GM12878 (cell line): ENCODE measurements at regions not wholly inside any gene's neighbourhood (a gene's known extent, or its start where the extent isn't known, plus 50 kb on each side); places are given as distances from the start of the nearest gene placed in this dataset.

Experiments used
- CEBPB ChIP-seq, 2 experiments: fragments of 150-350 bp in 1 of 2; IDR thresholded peaks; 2 replicates each; pipeline ENCODE4 v1.6.1; 2012 to 2014; ENCODE audit warnings: low read depth in 2 of 2, low read length in 2 of 2, borderline replicate concordance in 1 of 2, inconsistent platforms in 1 of 2
- ESRRA ChIP-seq: IDR thresholded peaks from 2 replicates; pipeline ENCODE4 v1.6.1; 2012; ENCODE audit warnings: mild to moderate bottlenecking, low read length, improper control_type of control experiment
- FOXM1 ChIP-seq: IDR thresholded peaks from 2 replicates; pipeline ENCODE4 v1.6.1; 2012; ENCODE audit warnings: low read depth, mild to moderate bottlenecking, inconsistent platforms, low read length, moderate library complexity
- RAD21 ChIP-seq: IDR thresholded peaks from 2 replicates; pipeline ENCODE4 v1.6.1; 2011; ENCODE audit warnings: mild to moderate bottlenecking, low read depth, low read length, moderate library complexity; ENCODE audit not compliant: insufficient read depth
- SREBF1 ChIP-seq: IDR thresholded peaks from 2 replicates; pipeline ENCODE4 v1.6.1; 2012; ENCODE audit warnings: mild to moderate bottlenecking, low read length
- SREBF2 ChIP-seq: IDR thresholded peaks from 2 replicates; pipeline ENCODE4 v1.6.1; 2012; ENCODE audit warnings: mild to moderate bottlenecking, low read length
- TARDBP ChIP-seq: IDR thresholded peaks from 2 replicates; pipeline ENCODE4 v1.6.1; 2016; ENCODE audit warnings: borderline replicate concordance
- ZNF217 ChIP-seq: fragments of 450-650 bp; IDR thresholded peaks from 2 replicates; pipeline ENCODE4 v1.6.1; 2017; ENCODE audit warnings: antibody characterized with exemption, mild to moderate bottlenecking
- TF ChIP-seq, protein P1 (sequence below): IDR thresholded peaks from 2 replicates; pipeline ENCODE4 v1.6.1; 2012; ENCODE audit warnings: low read length, inconsistent platforms
- TF ChIP-seq, protein P2 (sequence below): fragments of 450-650 bp; IDR thresholded peaks from 2 replicates; pipeline ENCODE4 v1.6.1; 2018; ENCODE audit warnings: mild to moderate bottlenecking, low read depth, moderate library complexity; ENCODE audit not compliant: partially characterized antibody
- TF ChIP-seq, protein P3 (sequence below): IDR thresholded peaks from 2 replicates; pipeline ENCODE4 v1.6.1; 2012; ENCODE audit warnings: low read depth, low read length, improper control_type of control experiment

DNA sequence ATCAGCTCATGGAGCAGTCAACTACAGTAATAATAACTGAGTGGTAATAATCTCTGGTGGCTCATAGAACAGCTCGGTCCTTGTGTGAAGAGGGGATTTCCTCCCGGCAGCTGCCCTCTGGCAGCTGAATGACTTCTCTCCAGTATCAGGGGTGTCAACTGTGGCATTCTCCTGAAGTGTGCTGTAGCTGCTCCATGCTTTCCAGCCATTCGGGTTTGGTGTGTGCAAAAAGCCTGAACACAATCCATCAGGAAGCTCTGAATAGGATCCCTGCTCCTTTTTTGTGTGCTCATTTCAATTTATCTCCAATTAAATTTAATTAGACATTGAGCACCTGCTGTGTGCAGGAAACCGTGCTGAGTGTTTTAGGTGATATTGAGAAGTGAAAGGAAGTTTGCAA, 59.8 kb upstream of the BARX1 start (continued):
- TF ChIP-seq CEBPB (IDR thresholded peaks at IDR 0.05; ENCODE audit: borderline replicate concordance in 1 of 2, low read depth in 2 of 2, low read length in 2 of 2): no peak
- TF ChIP-seq TARDBP: no peak
- TF ChIP-seq FOXM1: no peak
- TF ChIP-seq, protein P1, sequence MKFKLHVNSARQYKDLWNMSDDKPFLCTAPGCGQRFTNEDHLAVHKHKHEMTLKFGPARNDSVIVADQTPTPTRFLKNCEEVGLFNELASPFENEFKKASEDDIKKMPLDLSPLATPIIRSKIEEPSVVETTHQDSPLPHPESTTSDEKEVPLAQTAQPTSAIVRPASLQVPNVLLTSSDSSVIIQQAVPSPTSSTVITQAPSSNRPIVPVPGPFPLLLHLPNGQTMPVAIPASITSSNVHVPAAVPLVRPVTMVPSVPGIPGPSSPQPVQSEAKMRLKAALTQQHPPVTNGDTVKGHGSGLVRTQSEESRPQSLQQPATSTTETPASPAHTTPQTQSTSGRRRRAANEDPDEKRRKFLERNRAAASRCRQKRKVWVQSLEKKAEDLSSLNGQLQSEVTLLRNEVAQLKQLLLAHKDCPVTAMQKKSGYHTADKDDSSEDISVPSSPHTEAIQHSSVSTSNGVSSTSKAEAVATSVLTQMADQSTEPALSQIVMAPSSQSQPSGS: no peak
- no peak for TF ChIP-seq ESRRA
- TF ChIP-seq SREBF2: no peak
- TF ChIP-seq, protein P2, sequence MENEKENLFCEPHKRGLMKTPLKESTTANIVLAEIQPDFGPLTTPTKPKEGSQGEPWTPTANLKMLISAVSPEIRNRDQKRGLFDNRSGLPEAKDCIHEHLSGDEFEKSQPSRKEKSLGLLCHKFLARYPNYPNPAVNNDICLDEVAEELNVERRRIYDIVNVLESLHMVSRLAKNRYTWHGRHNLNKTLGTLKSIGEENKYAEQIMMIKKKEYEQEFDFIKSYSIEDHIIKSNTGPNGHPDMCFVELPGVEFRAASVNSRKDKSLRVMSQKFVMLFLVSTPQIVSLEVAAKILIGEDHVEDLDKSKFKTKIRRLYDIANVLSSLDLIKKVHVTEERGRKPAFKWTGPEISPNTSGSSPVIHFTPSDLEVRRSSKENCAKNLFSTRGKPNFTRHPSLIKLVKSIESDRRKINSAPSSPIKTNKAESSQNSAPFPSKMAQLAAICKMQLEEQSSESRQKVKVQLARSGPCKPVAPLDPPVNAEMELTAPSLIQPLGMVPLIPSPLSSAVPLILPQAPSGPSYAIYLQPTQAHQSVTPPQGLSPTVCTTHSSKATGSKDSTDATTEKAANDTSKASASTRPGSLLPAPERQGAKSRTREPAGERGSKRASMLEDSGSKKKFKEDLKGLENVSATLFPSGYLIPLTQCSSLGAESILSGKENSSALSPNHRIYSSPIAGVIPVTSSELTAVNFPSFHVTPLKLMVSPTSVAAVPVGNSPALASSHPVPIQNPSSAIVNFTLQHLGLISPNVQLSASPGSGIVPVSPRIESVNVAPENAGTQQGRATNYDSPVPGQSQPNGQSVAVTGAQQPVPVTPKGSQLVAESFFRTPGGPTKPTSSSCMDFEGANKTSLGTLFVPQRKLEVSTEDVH: no peak
- TF ChIP-seq, protein P3, sequence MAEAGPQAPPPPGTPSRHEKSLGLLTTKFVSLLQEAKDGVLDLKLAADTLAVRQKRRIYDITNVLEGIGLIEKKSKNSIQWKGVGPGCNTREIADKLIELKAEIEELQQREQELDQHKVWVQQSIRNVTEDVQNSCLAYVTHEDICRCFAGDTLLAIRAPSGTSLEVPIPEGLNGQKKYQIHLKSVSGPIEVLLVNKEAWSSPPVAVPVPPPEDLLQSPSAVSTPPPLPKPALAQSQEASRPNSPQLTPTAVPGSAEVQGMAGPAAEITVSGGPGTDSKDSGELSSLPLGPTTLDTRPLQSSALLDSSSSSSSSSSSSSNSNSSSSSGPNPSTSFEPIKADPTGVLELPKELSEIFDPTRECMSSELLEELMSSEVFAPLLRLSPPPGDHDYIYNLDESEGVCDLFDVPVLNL: no peak
- TF ChIP-seq SREBF1: no peak
- TF ChIP-seq RAD21: no peak
- TF ChIP-seq ZNF217: no peak
